Sigmoid colon (tissue), 4 donors: ENCODE measurements at regions not wholly inside any gene's neighbourhood (a gene's known extent, or its start where the extent isn't known, plus 50 kb on each side); places are given as distances from the start of the nearest gene placed in this dataset.

Source experiments
- EP300 ChIP-seq, 4 donors: sonication (generic); formaldehyde crosslinking; IDR thresholded peaks; one replicate each; pipeline ENCODE4 v1.6.1; 2017; ENCODE audit warnings: antibody characterized with exemption in 4 of 4
- POLR2AphosphoS5 ChIP-seq, 4 donors: sonication (generic); formaldehyde crosslinking; IDR thresholded peaks; one replicate each; pipeline ENCODE4 v1.6.1; 2017; ENCODE audit warnings: antibody characterized with exemption in 4 of 4
- TF ChIP-seq, protein P1 (sequence below), 4 experiments: fragments of 450-650 bp in 3 of 4; fragments of 200-600 bp in 1 of 4; IDR thresholded peaks; one replicate each; pipeline ENCODE4 v1.5.1; 2016 to 2019; ENCODE audit warnings: antibody characterized with exemption in 4 of 4, mild to moderate bottlenecking in 3 of 4, moderate library complexity in 2 of 4

DNA sequence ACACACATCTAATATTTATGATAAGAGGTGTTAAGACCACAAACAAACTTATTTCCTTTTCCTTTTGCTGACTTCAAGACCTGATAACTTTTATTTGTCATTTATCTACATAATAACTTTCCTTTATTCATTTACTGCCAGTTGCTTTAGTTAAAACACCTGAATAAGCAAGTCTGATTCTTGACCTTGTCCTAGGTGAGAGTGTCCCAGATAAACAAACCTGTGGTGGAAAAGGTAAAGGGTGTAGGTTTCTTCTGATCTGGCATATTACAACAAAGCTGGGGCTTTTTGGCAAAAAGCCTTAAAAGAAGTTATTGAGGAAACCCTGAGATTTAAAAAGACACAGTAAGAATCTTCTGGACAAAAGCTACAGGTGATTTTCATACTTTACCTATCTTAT is 191.5 kb downstream of the ZBBX start:
- TF ChIP-seq, protein P1, sequence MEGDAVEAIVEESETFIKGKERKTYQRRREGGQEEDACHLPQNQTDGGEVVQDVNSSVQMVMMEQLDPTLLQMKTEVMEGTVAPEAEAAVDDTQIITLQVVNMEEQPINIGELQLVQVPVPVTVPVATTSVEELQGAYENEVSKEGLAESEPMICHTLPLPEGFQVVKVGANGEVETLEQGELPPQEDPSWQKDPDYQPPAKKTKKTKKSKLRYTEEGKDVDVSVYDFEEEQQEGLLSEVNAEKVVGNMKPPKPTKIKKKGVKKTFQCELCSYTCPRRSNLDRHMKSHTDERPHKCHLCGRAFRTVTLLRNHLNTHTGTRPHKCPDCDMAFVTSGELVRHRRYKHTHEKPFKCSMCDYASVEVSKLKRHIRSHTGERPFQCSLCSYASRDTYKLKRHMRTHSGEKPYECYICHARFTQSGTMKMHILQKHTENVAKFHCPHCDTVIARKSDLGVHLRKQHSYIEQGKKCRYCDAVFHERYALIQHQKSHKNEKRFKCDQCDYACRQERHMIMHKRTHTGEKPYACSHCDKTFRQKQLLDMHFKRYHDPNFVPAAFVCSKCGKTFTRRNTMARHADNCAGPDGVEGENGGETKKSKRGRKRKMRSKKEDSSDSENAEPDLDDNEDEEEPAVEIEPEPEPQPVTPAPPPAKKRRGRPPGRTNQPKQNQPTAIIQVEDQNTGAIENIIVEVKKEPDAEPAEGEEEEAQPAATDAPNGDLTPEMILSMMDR (IDR thresholded peaks at IDR 0.05), result no peak
- TF ChIP-seq EP300 (IDR thresholded peaks at IDR 0.05) (no peak), POLR2AphosphoS5 (IDR thresholded peaks at IDR 0.05) (no peak)
